GM10266 (cell line): ENCODE measurements at regions not wholly inside any gene's neighbourhood (a gene's known extent, or its start where the extent isn't known, plus 50 kb on each side); places are given as distances from the start of the nearest gene placed in this dataset.

Experiments
- DNase-seq: peaks from one replicate; pipeline ENCODE4 v3.0.0; 2012; ENCODE audit errors: extremely low spot score
- CTCF ChIP-seq: IDR thresholded peaks from 2 replicates; pipeline ENCODE4 v1.5.1; 2012; ENCODE audit warnings: mild to moderate bottlenecking, low read depth; ENCODE audit not compliant: control insufficient read depth, insufficient read depth; ENCODE audit errors: missing control alignments

DNA sequence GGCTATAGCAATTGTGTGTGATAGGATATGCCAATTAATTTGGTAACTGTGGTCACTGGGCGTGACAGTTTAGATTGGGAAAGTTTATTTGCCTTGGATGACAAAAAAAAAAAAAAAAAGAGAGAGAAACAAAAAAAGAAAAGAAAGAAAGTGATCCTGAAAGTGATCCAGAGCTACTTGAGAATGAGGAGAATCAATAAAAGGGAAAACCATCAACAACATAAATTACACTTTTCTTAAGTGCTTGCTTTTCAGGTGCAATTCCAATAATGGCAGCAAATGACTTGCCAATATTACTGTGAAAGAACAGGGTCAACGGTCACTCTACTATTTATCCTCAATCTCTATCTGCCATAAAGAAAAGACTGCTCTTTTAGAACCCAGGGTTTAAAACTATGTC, 191.8 kb upstream of the SEMA3C start:
- no peak for DNase-seq
- no peak for TF ChIP-seq CTCF

- TF ChIP-seq CTCF = no peak
- DNase-seq = no peak
Observed at GRCh38 chr7:81098213-81098612, 179.4 kb upstream of the SEMA3C start.

DNA sequence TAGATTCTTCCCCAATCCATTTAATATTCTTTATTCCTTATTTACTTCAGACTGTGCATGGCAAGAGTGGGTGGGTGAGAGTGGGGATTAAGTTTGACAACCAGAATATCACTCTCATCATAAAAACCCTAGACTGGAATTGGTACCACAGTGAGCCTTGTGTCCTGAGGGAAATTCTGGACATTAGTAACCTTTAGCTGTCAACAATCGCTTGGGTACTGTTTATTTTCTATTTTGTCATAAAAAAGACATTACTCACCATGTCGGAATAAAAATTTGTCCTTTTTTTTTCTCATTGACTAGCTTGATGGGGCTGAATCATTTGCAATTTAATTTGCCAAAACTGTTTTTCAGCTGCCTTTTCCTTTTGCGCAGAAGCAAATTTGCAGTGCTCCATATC, 176.1 kb upstream of the SEMA3C start:
- DNase-seq = no peak
- TF ChIP-seq CTCF = no peak

DNA sequence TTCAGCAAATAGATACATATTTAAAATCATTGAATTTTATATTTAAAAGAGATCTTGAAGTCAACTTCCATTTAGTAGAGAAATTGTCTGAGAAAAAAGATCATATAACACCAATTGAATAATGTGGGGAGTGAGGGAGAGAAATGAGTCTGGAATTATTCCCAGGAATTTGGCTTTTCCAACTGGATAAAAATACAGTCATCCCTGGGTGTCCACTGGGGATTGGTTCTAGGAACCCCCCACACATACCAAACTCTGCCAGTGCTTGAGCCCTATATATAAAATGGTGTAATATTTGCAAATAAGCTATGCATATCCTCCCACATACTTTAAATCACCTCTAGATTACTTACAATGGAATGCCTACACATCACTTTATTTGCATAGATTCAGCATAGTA, 162.8 kb upstream of the SEMA3C start:
- no peak for TF ChIP-seq CTCF
- no peak for DNase-seq

DNA sequence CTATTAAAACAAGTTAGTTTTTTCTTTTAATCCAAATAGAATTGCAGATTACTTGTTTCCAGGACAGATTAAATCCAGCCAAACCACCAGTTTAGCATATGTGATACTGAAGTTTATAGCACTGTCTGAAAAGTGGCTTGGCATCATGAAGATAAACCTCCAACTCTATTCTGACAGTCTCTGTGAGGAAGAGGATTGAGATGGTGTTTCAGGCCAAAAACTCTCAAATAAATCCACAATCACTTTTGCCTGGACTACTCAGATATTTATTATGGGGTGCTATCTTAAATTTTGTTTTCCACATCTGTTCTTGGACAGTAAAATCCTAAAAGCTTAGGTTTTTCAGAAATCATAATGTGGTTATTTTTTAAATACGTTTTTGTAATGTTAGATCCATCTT, 161.7 kb upstream of the SEMA3C start:
- TF ChIP-seq CTCF = no peak
- DNase-seq = no peak

DNA sequence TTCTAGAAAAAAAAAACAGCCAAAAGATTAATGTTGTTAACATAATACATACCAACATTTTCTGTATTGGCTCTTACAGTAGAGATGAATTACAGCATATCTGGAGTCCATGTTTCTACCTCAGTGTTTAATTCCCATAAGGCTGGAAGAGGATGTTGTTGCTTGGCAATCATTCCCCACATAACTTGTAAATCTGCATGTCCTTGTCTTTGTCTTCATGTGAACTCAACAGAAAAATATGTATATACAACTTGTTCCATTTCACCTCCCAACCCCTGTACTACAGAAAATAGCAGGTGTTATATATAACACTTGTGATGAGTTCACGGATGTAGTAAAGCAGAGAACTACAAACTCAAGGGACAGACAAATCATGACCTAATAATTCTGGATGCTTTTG, 160.9 kb upstream of the SEMA3C start:
- no peak for DNase-seq

GRCh38 chr7:81075150-81075549, 156.3 kb upstream of the SEMA3C start:
- DNase-seq = no peak
- TF ChIP-seq CTCF = no peak

More for the DNA sequence above, 160.9 kb upstream of the SEMA3C start:
- TF ChIP-seq CTCF = no peak

GRCh38 chr7:81074406-81074805, 155.6 kb upstream of the SEMA3C start:
- no peak for DNase-seq
- no peak for TF ChIP-seq CTCF
